ENCODE measurements at regions not wholly inside any gene's neighbourhood (a gene's known extent, or its start where the extent isn't known, plus 50 kb on each side); places are given as distances from the start of the nearest gene placed in this dataset.

DNA sequence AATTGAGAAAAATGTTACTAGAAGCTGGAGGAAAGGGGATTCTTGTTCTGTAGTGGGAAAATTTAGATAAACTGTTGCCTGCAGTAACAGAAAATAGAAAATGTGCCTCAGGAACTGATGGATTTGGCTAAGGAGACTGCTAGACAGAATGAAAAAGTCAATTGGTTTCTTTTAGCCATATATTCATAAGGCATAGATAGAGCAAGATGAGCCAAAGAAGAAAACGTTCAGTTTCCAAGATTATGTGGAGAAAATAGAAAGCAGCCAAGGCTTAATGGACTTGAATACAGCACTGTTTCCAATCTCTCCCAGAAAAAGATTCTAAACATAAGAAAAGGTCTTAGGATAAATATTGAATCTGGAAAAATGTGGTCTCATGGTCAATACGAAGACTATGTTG lies 115.1 kb upstream of the TCF21 start:
- Mint-ChIP-seq H3K4me1 (ENCODE audit: unreplicated experiment) (peaks cover 11% of the 10 kb centered on the region), H3K36me3 (ENCODE audit: unreplicated experiment) (no peaks in the 10 kb centered on the region), H3K4me3 (ENCODE audit: unreplicated experiment) (no peak overlapping the region), H3K27me3 (ENCODE audit: unreplicated experiment) (no peaks in the 10 kb centered on the region), H3K27ac (ENCODE audit: unreplicated experiment) (no peak overlapping the region), H3K9me3 (ENCODE audit: unreplicated experiment) (peaks cover 4% of the 10 kb centered on the region)
- no peak for DNase-seq (ENCODE audit: extremely low spot score, unreplicated experiment)
- TF ChIP-seq, protein P1, sequence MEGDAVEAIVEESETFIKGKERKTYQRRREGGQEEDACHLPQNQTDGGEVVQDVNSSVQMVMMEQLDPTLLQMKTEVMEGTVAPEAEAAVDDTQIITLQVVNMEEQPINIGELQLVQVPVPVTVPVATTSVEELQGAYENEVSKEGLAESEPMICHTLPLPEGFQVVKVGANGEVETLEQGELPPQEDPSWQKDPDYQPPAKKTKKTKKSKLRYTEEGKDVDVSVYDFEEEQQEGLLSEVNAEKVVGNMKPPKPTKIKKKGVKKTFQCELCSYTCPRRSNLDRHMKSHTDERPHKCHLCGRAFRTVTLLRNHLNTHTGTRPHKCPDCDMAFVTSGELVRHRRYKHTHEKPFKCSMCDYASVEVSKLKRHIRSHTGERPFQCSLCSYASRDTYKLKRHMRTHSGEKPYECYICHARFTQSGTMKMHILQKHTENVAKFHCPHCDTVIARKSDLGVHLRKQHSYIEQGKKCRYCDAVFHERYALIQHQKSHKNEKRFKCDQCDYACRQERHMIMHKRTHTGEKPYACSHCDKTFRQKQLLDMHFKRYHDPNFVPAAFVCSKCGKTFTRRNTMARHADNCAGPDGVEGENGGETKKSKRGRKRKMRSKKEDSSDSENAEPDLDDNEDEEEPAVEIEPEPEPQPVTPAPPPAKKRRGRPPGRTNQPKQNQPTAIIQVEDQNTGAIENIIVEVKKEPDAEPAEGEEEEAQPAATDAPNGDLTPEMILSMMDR (IDR thresholded peaks at IDR 0.05): no peak

DNA sequence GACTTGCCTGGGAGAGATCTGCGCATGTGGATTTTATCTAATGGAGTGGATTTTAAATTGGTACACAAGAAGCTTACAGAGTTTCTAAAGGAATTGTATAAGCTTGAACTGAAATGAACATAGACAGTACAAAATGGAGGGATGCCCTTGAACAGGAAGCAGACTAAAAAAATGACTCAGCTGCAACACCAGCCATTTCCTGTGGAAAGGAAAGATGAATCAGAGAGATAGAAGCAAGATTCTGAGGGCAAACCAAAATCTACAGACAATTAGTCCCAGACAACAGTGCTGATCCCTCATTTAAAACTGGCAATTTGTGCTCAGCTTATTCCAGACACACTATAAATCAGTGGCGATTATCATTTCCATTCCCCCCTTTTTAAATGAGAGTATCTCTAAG lies 114.6 kb upstream of the TCF21 start:
- Mint-ChIP-seq H3K4me3 (ENCODE audit: unreplicated experiment) (no peak overlapping the region), H3K27me3 (ENCODE audit: unreplicated experiment) (no peaks in the 10 kb centered on the region), H3K27ac (ENCODE audit: unreplicated experiment) (no peak overlapping the region), H3K9me3 (ENCODE audit: unreplicated experiment) (peaks cover 4% of the 10 kb centered on the region), H3K4me1 (ENCODE audit: unreplicated experiment) (peaks cover 15% of the 10 kb centered on the region), H3K36me3 (ENCODE audit: unreplicated experiment) (no peaks in the 10 kb centered on the region)
- no peak for DNase-seq (ENCODE audit: extremely low spot score, unreplicated experiment)
- TF ChIP-seq, protein P1 (IDR thresholded peaks at IDR 0.05): no peak

DNA sequence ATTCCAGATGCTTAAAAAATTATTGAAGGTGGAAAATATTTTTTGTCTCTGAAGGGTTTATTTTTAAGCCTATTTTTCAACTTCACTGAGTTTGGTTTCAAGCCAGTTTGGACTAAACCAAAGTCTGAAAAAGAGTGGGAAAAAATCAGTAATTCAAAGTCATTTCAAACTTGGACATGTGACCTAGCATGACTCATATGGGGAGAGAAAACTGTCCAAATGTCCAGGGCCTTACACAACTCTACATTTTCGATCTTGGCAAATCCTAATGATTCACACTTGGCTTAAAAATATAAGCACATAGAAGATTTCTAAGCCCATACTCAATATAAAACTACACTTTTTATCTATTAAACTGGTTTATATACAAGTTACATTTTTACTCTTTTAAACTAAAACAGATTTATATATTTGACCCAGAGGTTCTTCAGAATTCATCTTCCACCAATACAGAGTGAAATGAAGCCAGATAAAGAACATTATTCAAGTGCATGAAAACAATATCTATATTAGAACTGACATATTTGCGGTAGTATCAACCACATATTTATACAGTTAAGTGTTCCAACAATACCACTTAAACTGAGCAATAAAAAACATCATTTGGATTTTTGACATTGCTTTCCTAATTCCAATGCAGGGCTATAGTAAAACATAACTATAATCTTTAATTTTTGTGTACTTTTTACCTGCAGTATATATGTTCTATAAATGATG lies 110.3 kb upstream of the TCF21 start:
- H3K4me3 Mint-ChIP-seq (ENCODE audit: unreplicated experiment): no peak overlapping the region
- TF ChIP-seq, protein P1 (IDR thresholded peaks at IDR 0.05): no peak
- peak overlapping the region; percentile 40 for H3K27ac Mint-ChIP-seq (ENCODE audit: unreplicated experiment)
- H3K9me3 Mint-ChIP-seq (ENCODE audit: unreplicated experiment): peaks cover 8% of the 10 kb centered on the region
- DNase-seq (ENCODE audit: extremely low spot score, unreplicated experiment): no peak
- peaks cover 3% of the 10 kb centered on the region for H3K36me3 Mint-ChIP-seq (ENCODE audit: unreplicated experiment)
- H3K4me1 Mint-ChIP-seq (ENCODE audit: unreplicated experiment): peaks cover 29% of the 10 kb centered on the region
- no peaks in the 10 kb centered on the region for H3K27me3 Mint-ChIP-seq (ENCODE audit: unreplicated experiment)

DNA sequence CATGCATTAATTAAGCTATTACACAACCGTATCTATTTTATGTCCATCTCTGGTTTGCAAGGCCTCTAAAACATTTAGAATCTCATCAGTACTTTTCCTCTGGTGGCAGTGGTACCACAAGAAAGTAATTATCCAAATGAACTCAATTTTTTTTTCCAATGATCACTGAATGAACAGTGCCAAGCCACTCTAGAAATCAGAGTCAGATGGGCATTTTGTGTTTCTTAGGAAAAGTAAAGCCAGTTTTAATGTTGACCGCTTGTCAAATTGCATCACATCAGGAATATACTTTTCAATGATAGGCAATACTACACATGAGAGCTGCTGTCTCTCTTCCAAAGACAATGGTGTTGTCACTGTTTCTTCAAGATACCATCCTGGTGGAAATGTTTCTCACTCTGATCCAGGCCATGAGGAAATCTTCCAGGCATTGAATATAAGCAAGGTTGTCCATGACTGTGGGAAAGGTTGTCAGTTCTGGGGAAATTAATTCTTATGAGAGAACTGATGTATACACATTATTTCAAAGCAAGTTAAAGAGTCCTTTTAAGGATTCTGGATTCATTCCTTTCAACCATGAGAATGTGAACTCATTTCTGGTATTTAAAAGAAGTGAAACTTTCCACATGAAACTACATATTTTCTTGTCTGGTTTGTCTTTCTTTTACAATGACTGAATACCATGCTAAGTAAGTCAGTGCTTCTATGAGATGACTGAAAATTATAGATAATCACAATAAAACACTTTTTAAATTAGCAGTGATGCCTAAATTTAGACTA lies 108.8 kb upstream of the TCF21 start:
- TF ChIP-seq, protein P1 (IDR thresholded peaks at IDR 0.05): no peak
- H3K36me3 Mint-ChIP-seq (ENCODE audit: unreplicated experiment): peaks cover 3% of the 10 kb centered on the region
- peaks cover 26% of the 10 kb centered on the region for H3K4me1 Mint-ChIP-seq (ENCODE audit: unreplicated experiment)
- H3K9me3 Mint-ChIP-seq (ENCODE audit: unreplicated experiment): peaks cover 4% of the 10 kb centered on the region
- DNase-seq (ENCODE audit: extremely low spot score, unreplicated experiment): no peak
- H3K27ac Mint-ChIP-seq (ENCODE audit: unreplicated experiment): no peak overlapping the region
- H3K27me3 Mint-ChIP-seq (ENCODE audit: unreplicated experiment): no peaks in the 10 kb centered on the region
- H3K4me3 Mint-ChIP-seq (ENCODE audit: unreplicated experiment): no peak overlapping the region

DNA sequence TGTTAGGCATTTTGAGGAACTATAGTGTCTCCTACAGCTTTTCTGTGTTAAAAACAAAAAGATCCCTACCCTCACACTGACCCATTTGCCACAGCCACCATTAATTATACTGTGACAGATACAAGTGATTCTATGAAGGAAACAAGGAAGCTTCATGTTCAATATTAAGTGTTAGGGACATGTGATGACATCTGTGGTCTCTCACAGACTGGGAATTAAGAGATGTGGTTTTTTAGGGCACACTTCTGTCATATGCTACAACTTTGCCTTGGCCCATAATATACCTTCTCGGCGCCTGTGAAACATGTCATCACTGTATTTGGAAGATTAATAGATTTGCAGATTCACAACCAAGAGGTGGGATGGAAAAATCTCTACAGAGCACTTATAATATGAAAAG lies 102.9 kb upstream of the TCF21 start:
- Mint-ChIP-seq H3K4me1 (ENCODE audit: unreplicated experiment) (peaks cover 4% of the 10 kb centered on the region), H3K4me3 (ENCODE audit: unreplicated experiment) (no peak overlapping the region)

More for the DNA sequence above, 102.9 kb upstream of the TCF21 start:
- Mint-ChIP-seq H3K36me3 (ENCODE audit: unreplicated experiment) (peaks cover 3% of the 10 kb centered on the region), H3K27ac (ENCODE audit: unreplicated experiment) (no peak overlapping the region), H3K9me3 (ENCODE audit: unreplicated experiment) (peaks cover 4% of the 10 kb centered on the region), H3K27me3 (ENCODE audit: unreplicated experiment) (no peaks in the 10 kb centered on the region)
- TF ChIP-seq, protein P1 (IDR thresholded peaks at IDR 0.05): no peak
- no peak for DNase-seq (ENCODE audit: extremely low spot score, unreplicated experiment)

Measured in osteocyte (in vitro differentiated cells).